ENCODE measurements at regions not wholly inside any gene's neighbourhood (a gene's known extent, or its start where the extent isn't known, plus 50 kb on each side); places are given as distances from the start of the nearest gene placed in this dataset.
"Not testable (repeated sequence)": the region's sequence is repeated elsewhere in the genome, so short reads cannot be mapped to it uniquely, and the experiment has no call there.

DNA sequence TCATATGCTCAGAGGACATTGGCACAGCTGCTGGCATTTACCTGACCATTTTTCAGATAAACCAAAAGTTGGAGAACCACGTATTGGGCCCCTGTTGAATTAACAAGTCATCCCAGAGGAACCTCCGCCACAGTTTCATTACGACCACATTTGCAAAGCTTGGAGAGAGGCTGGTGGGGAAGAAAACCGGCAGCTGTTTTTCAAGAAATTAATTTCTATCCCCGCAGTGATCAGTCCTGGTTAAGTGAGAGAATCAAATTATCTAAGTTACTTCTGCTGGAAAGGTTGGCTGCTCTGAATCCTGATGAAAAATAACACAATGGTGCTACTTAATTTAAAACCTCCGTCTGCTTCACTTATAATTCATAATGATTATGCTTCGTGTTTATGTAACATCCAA is 737.1 kb upstream of the AUTS2 start:
- H3K36me3 ChIP-seq (ENCODE audit: control insufficient read depth, insufficient read depth, low read length): no peaks in the 10 kb centered on the region
- no peaks in the 10 kb centered on the region for H3K27me3 ChIP-seq (ENCODE audit: control insufficient read depth, insufficient read depth, low read length)
- H3K9ac ChIP-seq (ENCODE audit: low read length): no peak overlapping the region
- no peaks in the 10 kb centered on the region for H3K9me3 ChIP-seq (ENCODE audit: control insufficient read depth, low read length)
- no peaks in the 10 kb centered on the region for H3K4me1 ChIP-seq (ENCODE audit: control insufficient read depth, insufficient read depth, low read length)
- no peak overlapping the region for H3K4me3 ChIP-seq (ENCODE audit: low read length)

DNA sequence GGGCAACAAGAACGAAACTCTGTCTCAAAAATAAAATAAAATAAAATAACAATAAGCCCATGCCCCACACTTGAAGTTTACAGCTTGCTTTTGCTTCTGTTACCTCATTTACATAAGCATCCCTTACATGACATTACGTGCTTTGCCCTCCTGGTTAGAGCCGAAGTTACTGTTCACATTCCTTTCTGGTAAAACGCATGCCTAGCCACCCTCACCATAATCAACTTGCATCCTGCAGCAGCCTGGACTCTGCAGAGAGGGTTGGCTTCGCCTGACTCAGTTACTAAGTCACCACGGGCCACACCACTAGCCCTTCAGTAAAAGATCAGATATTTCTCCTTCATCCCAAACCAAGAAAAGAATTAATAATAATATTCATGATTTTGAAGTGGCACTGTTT is 736.0 kb upstream of the AUTS2 start:
- Histone ChIP-seq H3K9ac (ENCODE audit: low read length) (no peak overlapping the region), H3K4me1 (ENCODE audit: control insufficient read depth, insufficient read depth, low read length) (no peaks in the 10 kb centered on the region), H3K36me3 (ENCODE audit: control insufficient read depth, insufficient read depth, low read length) (no peaks in the 10 kb centered on the region)

GRCh38 chr7:68862736-68863135 is 735.5 kb upstream of the AUTS2 start:
- Histone ChIP-seq H3K36me3 (ENCODE audit: control insufficient read depth, insufficient read depth, low read length) (no peaks in the 10 kb centered on the region), H3K4me3 (ENCODE audit: low read length) (no peak overlapping the region), H3K4me1 (ENCODE audit: control insufficient read depth, insufficient read depth, low read length) (no peaks in the 10 kb centered on the region), H3K27me3 (ENCODE audit: control insufficient read depth, insufficient read depth, low read length) (no peaks in the 10 kb centered on the region), H3K9ac (ENCODE audit: low read length) (no peak overlapping the region), H3K9me3 (ENCODE audit: control insufficient read depth, low read length) (no peaks in the 10 kb centered on the region)

More for the DNA sequence above, 736.0 kb upstream of the AUTS2 start:
- no peak overlapping the region for H3K4me3 ChIP-seq (ENCODE audit: low read length)
- H3K9me3 ChIP-seq (ENCODE audit: control insufficient read depth, low read length): no peaks in the 10 kb centered on the region
- H3K27me3 ChIP-seq (ENCODE audit: control insufficient read depth, insufficient read depth, low read length): no peaks in the 10 kb centered on the region

DNA sequence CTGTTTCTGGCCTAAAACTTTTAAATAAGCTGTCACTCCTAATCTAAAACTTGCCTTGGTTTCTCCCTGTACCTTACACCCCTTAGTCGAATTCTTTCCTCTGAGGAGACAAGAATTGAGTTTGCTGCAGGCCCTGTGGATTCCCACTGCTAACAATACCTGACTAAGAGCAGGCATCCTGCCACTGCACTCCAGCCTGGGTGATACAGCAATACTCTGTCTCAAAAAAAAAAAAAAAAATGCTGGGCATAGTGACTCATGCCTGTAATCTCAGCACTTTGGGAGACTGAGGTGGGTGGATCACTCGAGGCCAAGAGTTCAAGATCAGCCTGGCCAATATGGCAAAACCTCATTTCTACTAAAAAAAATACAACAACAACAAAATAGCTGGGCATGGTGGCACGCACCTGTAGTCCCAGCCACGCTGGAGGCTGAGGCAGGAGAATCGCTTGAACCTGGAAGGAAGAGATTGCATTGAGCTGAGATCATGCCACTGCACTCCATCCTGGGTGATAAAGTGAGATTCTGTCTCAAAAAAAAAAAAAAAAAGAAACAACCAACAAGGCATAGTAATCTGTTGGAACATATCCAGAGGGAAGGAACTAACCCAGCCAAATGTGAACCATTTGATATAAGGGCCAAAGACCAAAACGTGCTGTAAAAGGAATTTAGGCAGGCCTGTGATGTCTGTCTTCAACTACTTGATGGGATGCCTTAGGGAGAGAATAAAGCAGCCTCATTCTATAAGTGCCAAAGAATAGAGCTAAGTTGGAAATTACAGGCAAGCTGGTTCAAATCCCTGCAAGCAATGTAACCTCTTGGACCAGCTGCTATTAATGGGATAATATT is 732.7 kb upstream of the AUTS2 start:
- no peaks in the 10 kb centered on the region for H3K9me3 ChIP-seq (ENCODE audit: control insufficient read depth, low read length)
- H3K36me3 ChIP-seq (ENCODE audit: control insufficient read depth, insufficient read depth, low read length): no peaks in the 10 kb centered on the region
- no peaks in the 10 kb centered on the region for H3K27me3 ChIP-seq (ENCODE audit: control insufficient read depth, insufficient read depth, low read length)

GRCh38 chr7:68866200-68866570 is 732.1 kb upstream of the AUTS2 start:
- Histone ChIP-seq H3K4me3 (ENCODE audit: low read length) (no peak overlapping the region), H3K27me3 (ENCODE audit: control insufficient read depth, insufficient read depth, low read length) (no peaks in the 10 kb centered on the region), H3K9me3 (ENCODE audit: control insufficient read depth, low read length) (no peaks in the 10 kb centered on the region), H3K36me3 (ENCODE audit: control insufficient read depth, insufficient read depth, low read length) (no peaks in the 10 kb centered on the region), H3K4me1 (ENCODE audit: control insufficient read depth, insufficient read depth, low read length) (no peaks in the 10 kb centered on the region), H3K9ac (ENCODE audit: low read length) (no peak overlapping the region)

More for the DNA sequence above, 732.7 kb upstream of the AUTS2 start:
- no peak overlapping the region for H3K4me3 ChIP-seq (ENCODE audit: low read length)
- H3K9ac ChIP-seq (ENCODE audit: low read length): no peak overlapping the region
- no peaks in the 10 kb centered on the region for H3K4me1 ChIP-seq (ENCODE audit: control insufficient read depth, insufficient read depth, low read length)

DNA sequence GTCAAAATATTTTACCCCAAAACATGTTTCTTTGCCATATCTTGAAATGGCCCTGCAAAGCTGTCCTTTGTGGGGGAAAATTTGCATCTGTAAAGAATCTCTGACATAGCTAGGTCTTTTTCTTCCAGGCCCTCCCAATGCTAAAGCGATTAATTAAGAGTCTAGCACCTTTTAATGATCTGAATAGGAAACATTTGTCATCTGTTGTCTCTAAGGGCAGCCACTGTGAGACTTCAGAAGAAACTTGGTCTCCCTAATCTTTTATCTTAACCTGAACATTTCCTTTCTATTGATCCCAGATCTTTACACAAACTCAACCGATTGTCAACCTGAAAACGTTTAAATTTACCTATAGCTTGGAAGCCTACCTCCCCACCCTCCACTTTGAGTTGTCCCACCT is 731.6 kb upstream of the AUTS2 start:
- H3K4me3 ChIP-seq (ENCODE audit: low read length); H3K36me3 ChIP-seq (ENCODE audit: control insufficient read depth, insufficient read depth, low read length); H3K4me1 ChIP-seq (ENCODE audit: control insufficient read depth, insufficient read depth, low read length); H3K27me3 ChIP-seq (ENCODE audit: control insufficient read depth, insufficient read depth, low read length); H3K9ac ChIP-seq (ENCODE audit: low read length); H3K9me3 ChIP-seq (ENCODE audit: control insufficient read depth, low read length): not testable (repeated sequence)

GRCh38 chr7:68868978-68869377 is 729.3 kb upstream of the AUTS2 start:
- Histone ChIP-seq H3K4me1 (ENCODE audit: control insufficient read depth, insufficient read depth, low read length) (no peaks in the 10 kb centered on the region), H3K36me3 (ENCODE audit: control insufficient read depth, insufficient read depth, low read length) (no peaks in the 10 kb centered on the region)

DNA sequence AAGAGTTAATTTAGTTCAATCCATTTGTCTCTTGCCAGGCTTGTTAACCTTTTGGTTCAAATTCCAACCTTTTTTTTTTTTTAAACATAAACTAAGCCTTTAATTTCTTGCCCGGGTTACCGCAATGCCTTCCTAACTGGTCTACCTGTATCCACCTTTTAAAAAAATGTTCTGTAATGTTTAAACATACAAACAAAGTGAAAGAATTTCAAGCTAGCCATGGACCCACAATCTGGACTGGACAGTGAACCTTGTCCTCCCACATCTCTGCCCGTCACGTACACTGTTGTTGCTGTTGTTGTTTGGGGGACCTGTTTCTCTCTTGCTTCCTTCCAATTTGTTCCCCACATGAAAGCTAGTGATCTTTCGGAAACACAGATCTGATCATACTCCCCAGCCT is 724.7 kb upstream of the AUTS2 start:
- no peaks in the 10 kb centered on the region for H3K36me3 ChIP-seq (ENCODE audit: control insufficient read depth, insufficient read depth, low read length)
- no peak overlapping the region for H3K9ac ChIP-seq (ENCODE audit: low read length)
- no peaks in the 10 kb centered on the region for H3K27me3 ChIP-seq (ENCODE audit: control insufficient read depth, insufficient read depth, low read length)
- no peaks in the 10 kb centered on the region for H3K4me1 ChIP-seq (ENCODE audit: control insufficient read depth, insufficient read depth, low read length)
- H3K4me3 ChIP-seq (ENCODE audit: low read length): no peak overlapping the region
- H3K9me3 ChIP-seq (ENCODE audit: control insufficient read depth, low read length): no peaks in the 10 kb centered on the region

More at GRCh38 chr7:68868978-68869377, 729.3 kb upstream of the AUTS2 start:
- Histone ChIP-seq H3K9ac (ENCODE audit: low read length) (no peak overlapping the region), H3K27me3 (ENCODE audit: control insufficient read depth, insufficient read depth, low read length) (no peaks in the 10 kb centered on the region), H3K4me3 (ENCODE audit: low read length) (no peak overlapping the region), H3K9me3 (ENCODE audit: control insufficient read depth, low read length) (no peaks in the 10 kb centered on the region)

DNA sequence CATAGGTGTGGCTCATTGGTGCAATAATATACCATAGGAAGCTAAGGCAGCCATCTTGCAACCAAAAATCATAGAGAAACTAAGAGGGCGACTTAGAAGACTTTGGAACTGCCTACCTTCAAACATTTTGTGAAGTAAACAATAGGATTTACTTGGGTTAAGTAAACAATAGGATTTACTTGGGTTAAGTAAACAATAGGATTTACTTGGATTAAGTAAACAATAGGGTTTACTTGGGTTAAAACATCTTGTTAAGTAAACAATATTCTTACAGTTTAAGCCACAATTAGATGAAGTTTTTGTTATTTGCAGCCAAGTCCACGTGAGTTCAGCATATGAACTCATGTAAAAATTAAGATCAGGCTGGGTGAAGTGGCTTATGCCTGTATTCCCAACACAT is 722.4 kb upstream of the AUTS2 start:
- Histone ChIP-seq H3K9me3 (ENCODE audit: control insufficient read depth, low read length) (no peaks in the 10 kb centered on the region), H3K4me3 (ENCODE audit: low read length) (no peak overlapping the region), H3K9ac (ENCODE audit: low read length) (no peak overlapping the region), H3K36me3 (ENCODE audit: control insufficient read depth, insufficient read depth, low read length) (no peaks in the 10 kb centered on the region), H3K4me1 (ENCODE audit: control insufficient read depth, insufficient read depth, low read length) (no peaks in the 10 kb centered on the region), H3K27me3 (ENCODE audit: control insufficient read depth, insufficient read depth, low read length) (no peaks in the 10 kb centered on the region)

GRCh38 chr7:68887116-68887515 is 711.2 kb upstream of the AUTS2 start:
- not testable (repeated sequence) for H3K9me3 ChIP-seq (ENCODE audit: control insufficient read depth, low read length); H3K4me1 ChIP-seq (ENCODE audit: control insufficient read depth, insufficient read depth, low read length); H3K27me3 ChIP-seq (ENCODE audit: control insufficient read depth, insufficient read depth, low read length); H3K9ac ChIP-seq (ENCODE audit: low read length); H3K36me3 ChIP-seq (ENCODE audit: control insufficient read depth, insufficient read depth, low read length); H3K4me3 ChIP-seq (ENCODE audit: low read length)

- Histone ChIP-seq H3K4me1 (ENCODE audit: control insufficient read depth, insufficient read depth, low read length) (no peaks in the 10 kb centered on the region), H3K27me3 (ENCODE audit: control insufficient read depth, insufficient read depth, low read length) (no peaks in the 10 kb centered on the region), H3K9ac (ENCODE audit: low read length) (no peak overlapping the region), H3K9me3 (ENCODE audit: control insufficient read depth, low read length) (no peaks in the 10 kb centered on the region), H3K4me3 (ENCODE audit: low read length) (no peak overlapping the region), H3K36me3 (ENCODE audit: control insufficient read depth, insufficient read depth, low read length) (no peaks in the 10 kb centered on the region)
Observed at GRCh38 chr7:68888971-68889385, 709.3 kb upstream of the AUTS2 start.

- no peaks in the 10 kb centered on the region for H3K27me3 ChIP-seq (ENCODE audit: control insufficient read depth, insufficient read depth, low read length)
- H3K4me1 ChIP-seq (ENCODE audit: control insufficient read depth, insufficient read depth, low read length): no peaks in the 10 kb centered on the region
- H3K9ac ChIP-seq (ENCODE audit: low read length): no peak overlapping the region
- no peak overlapping the region for H3K4me3 ChIP-seq (ENCODE audit: low read length)
- no peaks in the 10 kb centered on the region for H3K9me3 ChIP-seq (ENCODE audit: control insufficient read depth, low read length)
- H3K36me3 ChIP-seq (ENCODE audit: control insufficient read depth, insufficient read depth, low read length): no peaks in the 10 kb centered on the region
Observed at GRCh38 chr7:68892236-68892635, 706.0 kb upstream of the AUTS2 start.

DNA sequence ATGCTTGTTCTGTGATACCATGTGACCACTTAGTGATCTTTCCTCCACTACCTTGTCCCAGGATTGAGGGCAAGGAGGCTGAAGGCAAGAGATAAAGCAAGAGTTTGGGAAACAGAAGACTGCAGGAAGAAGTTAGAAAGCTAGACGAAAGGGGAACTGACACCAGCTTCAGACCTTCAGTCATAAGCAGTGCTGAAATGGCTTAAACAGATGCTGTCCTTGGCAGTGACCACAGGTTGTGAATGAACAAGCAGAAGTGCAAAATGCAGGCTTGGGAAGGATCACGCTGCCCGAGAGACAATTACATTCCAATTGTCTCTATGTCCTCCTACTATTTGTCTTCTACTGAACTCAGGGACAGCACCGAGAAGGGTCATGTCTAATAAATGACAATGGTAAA is 704.9 kb upstream of the AUTS2 start:
- no peaks in the 10 kb centered on the region for H3K9me3 ChIP-seq (ENCODE audit: control insufficient read depth, low read length)
- no peaks in the 10 kb centered on the region for H3K36me3 ChIP-seq (ENCODE audit: control insufficient read depth, insufficient read depth, low read length)
- H3K4me1 ChIP-seq (ENCODE audit: control insufficient read depth, insufficient read depth, low read length): no peaks in the 10 kb centered on the region
- no peaks in the 10 kb centered on the region for H3K27me3 ChIP-seq (ENCODE audit: control insufficient read depth, insufficient read depth, low read length)
- no peak overlapping the region for H3K9ac ChIP-seq (ENCODE audit: low read length)
- no peak overlapping the region for H3K4me3 ChIP-seq (ENCODE audit: low read length)
